HG02852 (cell line): ENCODE measurements at regions not wholly inside any gene's neighbourhood (a gene's known extent, or its start where the extent isn't known, plus 50 kb on each side); places are given as distances from the start of the nearest gene placed in this dataset.

Experiments
- ATAC-seq: cut with Tn5 transposase; IDR thresholded peaks from one replicate; pipeline ENCODE4 v1.9.1; 2021; ENCODE audit warnings: mild to moderate bottlenecking, moderate library complexity; ENCODE audit not compliant: unreplicated experiment

DNA sequence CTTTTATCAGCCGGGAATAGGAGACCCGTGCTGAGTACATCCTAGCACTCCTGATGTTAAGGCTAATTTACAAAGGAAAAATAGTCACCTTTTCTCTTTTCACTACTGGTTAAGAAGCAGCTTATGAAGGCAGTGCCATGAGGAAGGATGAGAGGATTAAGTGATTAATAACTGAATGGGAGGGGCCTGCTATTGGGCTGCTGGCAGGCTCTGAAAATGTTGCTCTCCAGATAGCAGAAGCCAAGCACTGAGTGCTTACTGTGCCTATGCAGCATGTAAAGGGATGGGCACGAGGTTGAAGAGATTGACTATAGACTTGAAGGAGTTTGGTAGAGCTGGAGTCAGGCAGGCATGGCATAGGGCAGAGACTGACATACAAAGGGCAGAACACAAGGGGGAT, 282.4 kb upstream of the THSD7B start:
- ATAC-seq = no peak

DNA sequence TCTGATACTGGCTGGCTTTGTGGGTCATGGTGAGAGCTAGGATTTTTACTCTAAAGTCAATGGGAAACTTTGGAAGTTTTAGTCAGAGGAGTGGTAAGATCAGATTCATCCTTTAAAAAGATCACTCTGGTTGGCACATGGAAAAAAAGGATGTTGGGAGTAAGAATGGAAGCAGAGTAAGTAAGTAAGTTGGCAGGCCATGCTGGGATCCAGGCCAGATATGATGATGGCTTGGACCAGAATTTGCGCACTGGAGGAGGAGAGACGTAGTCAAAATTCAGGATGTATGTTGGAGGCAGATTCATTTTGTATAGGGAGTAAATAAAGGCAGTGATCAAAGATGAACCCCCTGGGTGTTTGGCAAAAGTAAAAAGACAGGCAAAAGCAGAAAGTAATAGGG, 283.3 kb upstream of the THSD7B start:
- no peak for ATAC-seq

DNA sequence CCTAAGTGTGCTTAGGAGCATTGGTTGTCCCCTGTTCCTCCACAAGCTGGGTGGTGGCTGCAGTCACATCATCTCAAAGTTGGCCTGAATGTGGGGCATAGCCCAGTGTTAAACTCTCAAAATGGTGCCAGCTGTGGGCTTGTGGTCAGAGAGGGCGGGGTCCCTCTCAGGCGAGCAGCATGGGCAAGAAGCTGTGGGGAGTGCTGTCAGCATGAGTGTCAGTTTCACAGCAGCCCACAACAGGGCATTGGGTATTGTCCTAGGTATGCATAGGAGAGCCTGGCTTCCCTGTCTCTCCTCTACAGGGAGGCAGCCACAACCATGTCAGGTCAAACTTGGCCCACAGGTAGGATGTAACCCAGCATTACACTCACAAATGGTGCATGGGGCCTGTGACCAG, 285.6 kb upstream of the THSD7B start:
- ATAC-seq = no peak

DNA sequence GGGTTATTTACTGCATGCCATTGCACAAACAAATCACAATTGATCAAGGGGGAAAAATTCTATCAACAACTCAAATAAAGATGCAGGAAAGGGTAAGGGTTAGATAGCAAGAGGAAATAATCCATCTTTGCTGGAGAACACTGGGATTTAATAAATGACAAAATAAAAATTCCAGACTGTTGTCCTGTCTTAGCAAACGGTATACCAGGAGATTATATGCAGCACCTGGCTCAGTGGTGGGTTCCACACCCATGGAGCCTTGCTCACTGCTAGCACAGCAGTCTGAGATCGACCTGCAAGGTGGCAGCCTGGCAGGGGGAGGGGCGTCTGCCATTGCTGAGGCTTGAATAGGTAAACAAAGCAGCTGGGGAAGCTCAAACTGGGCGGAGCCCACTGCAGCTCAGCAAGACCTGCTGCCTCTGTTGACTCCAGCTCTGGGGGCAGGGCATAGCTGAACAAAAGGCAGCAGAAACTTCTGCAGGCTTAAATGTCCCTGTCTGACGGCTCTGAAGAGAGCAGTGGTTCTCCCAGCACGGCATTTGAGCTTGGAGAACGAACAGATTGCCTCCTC, 296.5 kb upstream of the THSD7B start:
- no peak for ATAC-seq

DNA sequence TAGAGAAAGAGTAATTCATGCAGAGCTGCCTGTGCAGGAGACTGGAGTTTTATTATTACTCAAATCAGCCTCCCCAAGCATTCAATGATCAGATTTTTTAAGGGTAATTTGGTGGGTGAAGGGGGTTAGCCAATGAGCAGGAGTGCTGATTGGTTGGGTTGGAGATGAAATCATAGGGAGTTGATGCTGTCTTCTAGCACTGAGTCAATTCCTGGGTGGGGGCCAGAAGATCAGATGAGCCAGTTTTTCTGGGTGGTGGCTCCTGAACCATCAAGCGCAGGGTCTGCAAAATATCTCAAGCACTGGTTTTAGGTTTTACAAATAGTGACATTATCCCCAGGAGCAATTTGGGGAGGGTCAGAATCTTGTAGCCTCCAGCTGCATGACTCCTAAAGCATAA, 312.8 kb upstream of the THSD7B start:
- no peak for ATAC-seq

DNA sequence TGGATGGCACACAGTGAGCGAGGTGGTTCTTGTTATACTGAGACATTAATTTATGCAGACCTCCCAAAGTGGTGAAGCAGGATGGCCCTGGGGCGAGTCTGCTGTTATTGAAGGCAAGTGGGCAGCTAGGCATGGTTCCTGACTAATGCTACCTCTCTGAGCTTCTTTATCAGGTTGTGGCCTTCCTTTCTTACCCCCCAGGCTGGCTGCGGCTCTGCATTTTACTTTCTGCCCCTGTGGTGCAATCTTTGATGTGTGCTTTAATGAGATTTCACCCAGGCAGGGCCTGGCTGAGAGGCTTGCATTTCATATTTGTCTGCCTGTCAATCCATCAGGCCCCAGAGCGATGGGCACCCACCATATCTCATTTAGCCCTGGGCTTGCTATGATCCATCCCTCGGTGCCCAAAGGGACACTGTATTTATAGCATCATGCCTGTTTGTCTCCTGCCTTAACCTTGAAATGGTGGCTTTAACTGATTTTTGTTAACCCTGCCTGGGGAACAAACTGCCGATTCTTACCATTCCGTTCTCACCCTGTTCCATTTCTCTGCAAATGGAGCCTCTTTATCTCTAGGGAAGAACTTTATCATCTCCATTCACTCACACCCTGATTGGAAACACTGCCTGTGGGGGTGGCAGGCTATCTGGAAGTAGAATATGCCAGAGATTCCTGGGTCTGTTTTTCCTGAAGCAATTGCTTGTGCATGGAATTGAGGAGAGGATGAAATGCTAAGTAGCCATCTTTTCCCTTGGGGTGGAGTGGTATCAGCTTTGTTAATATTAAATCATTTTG, 316.2 kb upstream of the THSD7B start:
- no peak for ATAC-seq

DNA sequence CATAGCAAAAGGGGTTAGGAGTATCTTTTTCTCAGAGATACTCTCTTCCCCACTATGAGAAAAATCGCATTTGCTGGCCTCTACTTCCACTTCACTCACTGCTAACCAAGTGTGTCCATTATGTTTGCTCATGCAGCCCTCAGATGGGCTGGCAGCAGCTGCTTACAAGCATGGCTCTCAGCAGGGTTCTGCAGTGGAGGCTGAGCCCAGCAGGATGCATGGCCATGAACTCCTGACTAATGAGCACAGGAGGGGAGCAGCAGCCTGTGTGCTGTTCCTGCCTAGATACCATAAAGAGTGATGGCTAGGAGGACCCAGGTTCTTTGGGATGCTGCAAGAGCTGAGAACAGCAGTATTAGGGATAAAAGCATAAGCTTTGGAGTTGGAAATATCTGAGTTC, 316.9 kb upstream of the THSD7B start:
- no peak for ATAC-seq

DNA sequence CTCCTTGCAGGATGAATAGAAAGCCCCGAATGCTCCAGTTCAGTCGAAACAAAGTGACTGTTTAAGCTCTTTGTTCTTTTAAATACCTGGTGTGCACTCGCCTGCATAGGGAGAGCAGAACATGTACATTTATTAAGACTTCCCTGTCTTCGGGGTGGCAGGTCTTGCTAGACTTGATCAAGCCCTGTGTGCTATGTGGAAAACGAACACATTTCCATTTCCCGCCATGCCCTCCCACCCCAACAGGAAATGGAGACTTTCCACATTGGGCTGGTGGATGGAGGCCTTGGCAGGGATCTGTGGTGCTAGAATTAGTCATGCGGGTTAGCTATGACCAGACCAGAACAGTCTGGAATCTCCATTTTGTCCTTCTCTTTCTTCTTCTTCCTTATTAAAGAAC, 321.0 kb upstream of the THSD7B start:
- no peak for ATAC-seq

DNA sequence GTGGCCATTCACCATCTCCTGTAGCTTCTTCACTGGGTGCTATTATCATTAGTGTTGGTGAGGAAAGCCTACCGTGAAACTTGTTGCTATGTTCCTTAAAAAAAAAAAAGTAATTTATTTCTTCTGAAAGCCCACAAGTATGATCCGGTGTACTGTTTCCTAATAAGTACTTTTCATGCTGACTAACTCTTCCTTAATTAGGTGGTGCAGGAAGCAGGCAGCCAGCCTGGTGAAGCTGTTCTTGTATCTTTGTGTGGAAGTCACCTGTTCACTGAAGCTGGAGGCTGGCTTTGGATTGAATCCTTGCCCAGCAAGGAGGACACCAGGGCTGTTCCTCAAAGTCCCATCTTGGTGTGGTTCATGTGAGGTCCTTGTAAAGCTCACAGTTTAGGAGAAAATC, 321.7 kb upstream of the THSD7B start:
- no peak for ATAC-seq

DNA sequence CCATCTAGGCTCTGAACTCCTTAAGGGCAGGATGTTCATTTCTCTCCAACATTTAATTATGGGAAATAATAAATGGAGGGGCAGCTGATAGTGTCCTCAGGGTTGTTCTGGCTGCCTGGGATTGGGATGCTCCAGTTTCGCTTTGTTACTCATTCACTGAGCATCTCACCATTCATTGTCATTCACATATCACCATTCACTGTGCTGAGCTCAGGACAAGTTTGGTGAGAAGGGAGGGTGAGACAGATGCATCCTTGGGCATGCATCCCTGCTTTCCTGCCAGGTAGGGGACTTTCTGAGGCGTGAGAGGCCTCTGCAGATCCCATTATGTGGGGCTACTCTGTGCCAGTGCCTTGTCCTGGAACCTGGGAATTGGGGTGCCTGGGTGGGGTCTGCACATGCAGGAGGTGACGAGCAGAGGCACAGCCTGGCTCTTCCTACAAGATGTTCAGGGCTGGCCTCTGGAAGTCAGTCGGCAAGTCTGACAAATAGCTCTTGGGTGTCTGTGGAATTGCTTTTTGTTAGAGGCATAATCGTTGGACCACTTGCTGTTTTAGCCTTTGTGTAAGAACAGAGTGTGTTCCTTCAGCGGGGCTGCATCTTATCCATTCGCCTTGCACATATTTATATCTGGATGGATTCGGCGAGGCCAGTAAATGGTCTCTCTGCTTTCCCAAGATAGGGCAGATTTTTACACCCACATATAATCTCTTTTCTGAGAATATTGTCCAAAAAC, 323.2 kb upstream of the THSD7B start:
- no peak for ATAC-seq

DNA sequence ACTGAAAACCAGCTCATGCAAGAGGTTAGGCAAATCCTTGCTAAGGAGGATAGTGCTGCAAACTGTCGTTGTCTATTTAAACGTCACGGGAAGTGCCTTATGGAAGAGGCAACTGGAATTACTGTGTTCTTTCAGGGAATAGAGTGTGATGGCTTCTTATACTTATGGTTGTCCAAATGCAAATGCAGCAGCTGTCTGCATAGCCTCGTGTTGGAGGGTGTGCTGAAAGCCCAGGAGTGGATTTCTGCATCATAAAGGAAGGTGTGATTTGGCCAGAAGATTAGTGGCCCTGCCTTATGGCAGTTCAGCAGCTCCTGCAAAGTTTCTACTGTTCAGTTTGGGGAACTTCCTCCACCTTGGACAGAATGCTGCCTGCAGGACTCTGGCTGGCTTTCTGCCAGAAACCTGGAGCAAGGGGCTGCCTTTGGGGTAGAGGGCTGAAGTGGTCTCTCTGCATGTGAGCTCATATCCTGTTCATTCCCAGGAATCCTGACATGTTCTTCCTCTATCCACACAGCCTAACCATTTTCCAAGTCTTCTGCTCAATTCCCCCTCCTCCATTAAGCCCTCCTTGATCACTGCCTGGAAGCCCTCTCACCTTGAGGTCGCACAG, 321.2 kb upstream of the CXCR4 start:
- no peak for ATAC-seq

DNA sequence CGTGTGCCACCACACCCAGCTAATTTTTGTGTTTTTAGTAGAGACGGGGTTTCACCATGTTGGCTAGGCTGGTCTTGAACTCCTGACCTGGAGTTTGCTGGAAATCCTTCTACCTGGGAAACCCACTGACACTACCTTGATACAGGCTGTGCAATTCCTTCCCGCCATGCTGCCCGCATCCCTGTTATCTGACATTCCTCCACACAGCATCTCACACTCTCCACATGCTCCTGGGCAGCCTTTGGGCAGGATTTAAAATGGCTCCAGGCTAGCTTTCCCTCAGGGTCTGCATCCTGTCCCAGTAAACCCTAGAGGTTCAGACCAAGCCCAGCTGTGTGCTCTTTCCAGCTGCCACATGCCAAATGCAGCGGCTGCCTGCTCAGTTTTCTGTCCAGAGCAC, 319.5 kb upstream of the CXCR4 start:
- no peak for ATAC-seq

DNA sequence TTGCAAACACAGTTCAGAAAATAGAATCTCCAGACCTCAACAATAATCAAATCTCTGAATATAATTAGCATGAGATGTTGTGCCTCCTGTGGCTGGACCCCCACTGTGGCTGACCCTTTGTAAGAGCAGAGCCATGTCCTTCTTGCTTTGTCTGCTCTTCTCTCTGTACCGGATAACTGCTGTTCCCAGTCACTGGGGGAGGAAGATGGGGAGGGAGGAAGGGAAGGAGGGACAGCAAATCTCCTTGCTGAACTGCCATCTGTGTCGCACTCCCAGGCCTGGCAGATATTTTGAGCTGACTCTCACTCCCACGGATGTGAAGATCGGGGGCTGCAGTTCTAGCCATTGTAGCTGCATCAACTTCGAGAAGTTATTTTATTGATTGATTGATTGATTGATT, 319.0 kb upstream of the CXCR4 start:
- no peak for ATAC-seq

DNA sequence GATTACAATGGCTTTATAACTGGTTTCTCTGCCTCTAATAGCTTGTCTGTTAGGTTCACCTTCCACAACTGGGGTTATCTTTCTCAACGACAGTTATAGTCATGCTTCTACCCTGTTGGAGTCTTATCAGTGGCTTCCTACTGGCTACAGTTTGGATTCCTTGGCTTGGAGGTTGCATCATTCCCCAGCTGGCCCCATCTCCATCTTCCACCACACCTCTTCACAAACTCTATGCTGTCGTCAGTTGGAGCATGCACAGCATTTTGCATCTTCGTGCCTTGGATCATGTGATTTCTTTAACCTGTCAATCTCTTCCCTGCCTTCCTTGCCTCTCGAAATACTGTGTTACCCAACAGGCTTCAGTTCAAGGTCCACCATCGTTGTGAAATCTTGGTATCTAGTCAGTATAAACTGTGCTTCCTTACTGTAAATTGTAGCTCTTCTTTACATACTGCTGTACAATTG, 316.3 kb upstream of the CXCR4 start:
- no peak for ATAC-seq

DNA sequence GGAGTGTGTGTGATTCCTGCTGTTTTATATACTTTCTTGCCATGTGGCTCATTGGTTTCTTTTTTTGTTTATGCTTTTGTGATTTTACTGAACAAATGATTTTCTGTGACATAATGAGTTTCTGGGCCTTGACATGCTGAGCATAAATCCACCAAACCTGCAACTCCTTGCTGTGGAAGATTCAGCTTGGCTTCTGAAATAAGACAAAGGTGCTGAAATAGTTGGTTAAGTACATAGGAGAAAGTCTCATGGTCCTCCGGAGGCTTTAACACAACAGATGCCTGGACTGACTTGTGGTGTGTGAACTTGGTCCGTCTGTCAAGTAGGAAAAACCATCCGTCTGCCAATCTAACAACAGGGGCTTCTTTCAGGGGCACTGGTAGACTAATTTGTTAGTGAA, 315.3 kb upstream of the CXCR4 start:
- ATAC-seq = no peak

DNA sequence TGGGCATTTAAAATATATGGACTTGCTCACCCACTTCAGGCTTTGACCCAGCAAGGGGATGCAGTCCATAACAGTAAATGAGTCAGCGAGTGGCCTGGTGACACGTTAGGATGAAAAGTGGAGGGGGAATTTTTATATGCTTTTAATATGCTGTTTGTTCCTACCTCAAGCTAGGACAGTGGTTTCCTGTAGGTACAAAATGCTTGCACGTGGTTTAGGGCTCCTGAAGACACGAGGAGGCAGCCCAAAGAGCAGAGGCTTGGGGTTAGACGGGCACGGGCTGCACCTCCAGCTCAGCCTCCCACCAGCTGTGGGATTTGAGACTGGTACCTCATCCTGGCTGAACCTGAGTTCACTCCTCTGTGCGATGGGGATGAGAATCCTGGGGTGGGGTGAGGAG, 306.2 kb upstream of the CXCR4 start:
- no peak for ATAC-seq

DNA sequence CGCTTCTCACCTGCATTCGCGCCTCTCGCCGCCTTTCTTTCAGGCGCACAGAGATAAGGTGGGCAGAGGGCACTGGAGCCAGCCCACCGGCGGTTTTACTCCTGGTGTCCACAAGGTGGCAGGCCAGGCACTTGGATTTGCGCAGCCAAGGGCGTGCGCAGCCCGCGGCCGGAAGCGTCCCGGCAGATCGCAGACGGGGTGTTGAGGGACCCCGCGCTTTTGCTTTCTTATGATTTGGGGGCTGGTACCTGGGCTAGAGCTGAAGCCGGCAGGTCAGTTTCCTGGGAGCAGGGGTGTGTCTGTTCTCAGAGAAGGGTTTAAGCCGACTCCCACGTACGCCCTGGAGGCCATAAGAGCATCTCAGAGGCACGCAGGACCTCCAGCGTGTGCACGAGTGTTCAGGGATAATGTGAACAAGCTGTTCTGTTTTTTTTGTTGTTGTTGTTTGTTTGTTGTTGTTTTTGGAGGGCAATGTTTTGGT, 305.6 kb upstream of the CXCR4 start:
- peak; percentile 99 for ATAC-seq

DNA sequence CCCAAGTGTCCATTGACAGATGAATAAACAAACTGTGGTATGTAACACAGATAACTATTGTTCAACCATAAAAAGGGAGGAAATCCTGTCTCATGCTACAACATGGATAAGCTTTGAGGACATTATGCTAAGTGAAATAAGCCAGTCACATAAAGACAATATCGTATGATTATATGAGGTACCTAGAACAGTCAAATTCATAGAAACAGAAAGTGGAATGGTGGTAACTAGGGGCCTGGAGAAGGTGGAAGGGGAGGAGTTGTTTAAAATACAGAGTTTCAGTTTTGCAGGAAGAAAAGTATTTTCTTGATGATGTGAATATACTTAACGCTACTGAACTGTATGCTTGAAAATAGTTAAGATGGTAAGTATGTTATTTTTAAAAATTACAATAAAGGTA, 304.6 kb upstream of the CXCR4 start:
- no peak for ATAC-seq

DNA sequence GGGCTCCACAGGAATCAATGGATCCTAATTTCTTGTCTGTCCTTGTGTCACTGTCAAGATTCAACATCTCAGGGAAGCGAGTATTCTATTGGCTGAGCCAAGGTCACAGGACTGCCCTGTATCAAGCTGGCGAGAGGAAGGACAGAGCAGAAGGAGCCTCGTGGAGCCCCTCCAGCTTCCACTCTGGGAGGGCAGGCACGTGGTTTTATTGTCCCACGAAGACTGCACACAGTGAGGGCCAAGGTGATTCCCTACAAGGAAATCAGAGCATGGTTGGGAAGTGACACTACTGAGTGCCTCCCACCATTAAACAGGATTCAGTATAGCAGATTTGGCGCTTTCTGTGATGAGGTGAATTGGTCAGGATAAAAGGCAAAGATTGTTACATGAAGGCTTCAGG, 302.4 kb upstream of the CXCR4 start:
- no peak for ATAC-seq

DNA sequence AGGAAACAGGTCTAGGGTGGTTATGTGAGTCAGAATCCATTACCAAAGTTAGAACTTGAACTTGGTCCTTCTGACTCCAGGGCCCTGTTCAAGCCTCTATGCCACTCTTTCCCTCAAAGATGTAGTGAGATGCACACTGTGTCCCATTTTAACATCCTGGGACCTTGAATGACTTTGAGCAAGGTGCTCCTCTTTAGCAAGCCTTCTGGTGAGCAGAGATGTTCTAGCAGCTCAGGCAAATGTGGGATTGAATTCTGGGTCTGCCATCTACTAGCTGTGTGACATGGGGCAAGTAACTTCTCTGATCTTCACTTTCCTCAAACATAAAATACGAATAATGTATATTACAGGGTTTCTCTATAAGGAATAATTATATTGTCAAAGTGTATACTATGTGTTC, 294.0 kb upstream of the CXCR4 start:
- ATAC-seq = no peak

DNA sequence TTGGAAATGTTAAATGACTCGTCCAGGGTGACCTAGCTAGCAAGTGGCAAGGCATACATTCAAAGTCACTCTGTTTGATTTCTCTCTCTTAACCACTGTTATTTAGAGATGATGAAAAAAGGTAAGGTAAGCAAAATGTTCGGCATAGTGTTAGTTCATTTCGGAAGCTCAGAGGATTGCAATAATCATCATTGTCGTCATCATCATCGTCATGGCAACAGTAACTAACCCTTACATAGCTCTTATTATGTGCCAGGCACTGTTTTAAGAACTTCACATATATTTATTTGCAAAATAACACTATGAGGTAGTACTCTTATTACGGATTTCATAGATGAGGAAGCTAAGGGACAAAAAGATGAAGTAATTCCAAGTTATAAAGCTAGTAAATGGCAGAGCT, 292.7 kb upstream of the CXCR4 start:
- ATAC-seq = no peak

DNA sequence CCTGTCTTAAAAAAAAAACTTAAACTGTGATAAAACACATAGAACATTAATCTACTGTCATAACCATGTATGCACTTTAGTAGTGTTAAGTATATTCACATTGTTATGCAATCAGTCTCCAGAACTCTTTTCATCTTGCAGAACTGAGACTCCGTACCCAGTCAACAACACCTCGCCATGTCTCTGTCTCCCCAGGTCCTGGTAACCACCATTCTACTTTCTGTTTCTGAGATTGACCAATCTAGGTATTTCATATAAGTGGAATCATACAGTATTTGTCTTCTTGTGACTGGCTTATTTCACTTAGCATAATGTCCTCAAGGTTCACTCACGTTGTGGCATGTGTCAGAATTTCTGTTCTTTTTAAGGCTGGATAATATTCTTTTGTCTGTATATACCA, 290.8 kb upstream of the CXCR4 start:
- no peak for ATAC-seq
